ENCODE measurements at regions not wholly inside any gene's neighbourhood (a gene's known extent, or its start where the extent isn't known, plus 50 kb on each side); places are given as distances from the start of the nearest gene placed in this dataset.

- DNase-seq (ENCODE audit: low read depth) = no peak
These were observed 52.1 kb downstream of the GSC start for GRCh38 chr14:94717808-94718207.

- DNase-seq (ENCODE audit: low read depth) = no peak
These were observed 52.9 kb downstream of the GSC start for GRCh38 chr14:94716976-94717375.

GRCh38 chr14:94713115-94713514 is 56.8 kb downstream of the GSC start:
- no peak for DNase-seq (ENCODE audit: low read depth)

GRCh38 chr14:94710731-94711130 is 59.2 kb downstream of the GSC start:
- DNase-seq (ENCODE audit: low read depth) = no peak

GRCh38 chr14:94707494-94707893 is 62.4 kb downstream of the GSC start:
- DNase-seq (ENCODE audit: low read depth) = peak; percentile 31

GRCh38 chr14:94706133-94706532 is 63.8 kb downstream of the GSC start:
- no peak for DNase-seq (ENCODE audit: low read depth)

- no peak for DNase-seq (ENCODE audit: low read depth)
These were observed 67.3 kb downstream of the GSC start for GRCh38 chr14:94702629-94703028.

GRCh38 chr14:94701861-94702370 is 68.0 kb downstream of the GSC start:
- DNase-seq (ENCODE audit: low read depth) = no peak

GRCh38 chr14:94700336-94700735 is 69.6 kb downstream of the GSC start:
- DNase-seq (ENCODE audit: low read depth) = no peak

GRCh38 chr14:94699831-94700230 is 70.1 kb downstream of the GSC start:
- DNase-seq (ENCODE audit: low read depth) = no peak

- DNase-seq (ENCODE audit: low read depth) = peak; percentile 46
These were observed 71.9 kb downstream of the GSC start for GRCh38 chr14:94697773-94698556.

GRCh38 chr14:94696518-94696917 is 73.4 kb downstream of the GSC start:
- DNase-seq (ENCODE audit: low read depth) = no peak

- no peak for DNase-seq (ENCODE audit: low read depth)
These were observed 74.7 kb downstream of the GSC start for GRCh38 chr14:94695231-94695630.

GRCh38 chr14:94691660-94692034 is 78.3 kb downstream of the GSC start:
- DNase-seq (ENCODE audit: low read depth) = peak; percentile 72

GRCh38 chr14:94690896-94691659 is 78.8 kb downstream of the GSC start:
- no peak for DNase-seq (ENCODE audit: low read depth)

- no peak for DNase-seq (ENCODE audit: low read depth)
These were observed 78.3 kb downstream of the SERPINA3 start for GRCh38 chr14:94690486-94690885.

GRCh38 chr14:94689985-94690400 is 77.8 kb downstream of the SERPINA3 start:
- no peak for DNase-seq (ENCODE audit: low read depth)

GRCh38 chr14:94689218-94689984 is 77.2 kb downstream of the SERPINA3 start:
- DNase-seq (ENCODE audit: low read depth) = peak; percentile 77

GRCh38 chr14:94686511-94687160 is 74.4 kb downstream of the SERPINA3 start:
- no peak for DNase-seq (ENCODE audit: low read depth)

- DNase-seq (ENCODE audit: low read depth) = no peak
These were observed 73.7 kb downstream of the SERPINA3 start for GRCh38 chr14:94685681-94686485.

GRCh38 chr14:94685166-94685581 is 73.0 kb downstream of the SERPINA3 start:
- DNase-seq (ENCODE audit: low read depth) = no peak

All from Daoy (cell line).